Stimulated activated CD8-positive, alpha-beta memory T cell treated with anti-CD3 and anti-CD28 coated beads, Interleukin-2, amount 100 ng/mL, for 48 hours (primary cell): ENCODE measurements at regions not wholly inside any gene's neighbourhood (a gene's known extent, or its start where the extent isn't known, plus 50 kb on each side); places are given as distances from the start of the nearest gene placed in this dataset.

ENCODE experiments used
- DNase-seq, 2 donors: peaks; one replicate each; pipeline ENCODE4 v3.0.0-alpha.2; 2020; ENCODE audit warnings: low read depth in 2 of 2

DNA sequence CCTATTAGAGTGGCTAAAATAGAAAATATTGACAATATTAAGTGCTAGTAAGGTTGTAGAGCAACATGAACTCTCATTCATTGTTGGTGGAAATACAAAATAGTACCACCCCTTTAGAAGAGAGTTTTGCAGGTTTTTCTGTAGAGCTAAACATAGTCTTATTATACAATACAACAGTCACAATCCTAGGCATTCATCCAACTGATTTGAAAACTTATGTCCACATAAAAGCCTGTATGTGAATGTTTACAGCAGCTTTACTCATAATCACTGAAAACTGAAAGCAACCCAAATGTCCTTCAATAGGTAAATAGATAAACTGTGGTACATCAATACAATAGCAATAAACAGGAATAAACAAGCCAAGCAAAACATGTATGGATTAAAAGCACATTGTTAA, 127.2 kb upstream of the PRNP start:
- no peak for DNase-seq

DNA sequence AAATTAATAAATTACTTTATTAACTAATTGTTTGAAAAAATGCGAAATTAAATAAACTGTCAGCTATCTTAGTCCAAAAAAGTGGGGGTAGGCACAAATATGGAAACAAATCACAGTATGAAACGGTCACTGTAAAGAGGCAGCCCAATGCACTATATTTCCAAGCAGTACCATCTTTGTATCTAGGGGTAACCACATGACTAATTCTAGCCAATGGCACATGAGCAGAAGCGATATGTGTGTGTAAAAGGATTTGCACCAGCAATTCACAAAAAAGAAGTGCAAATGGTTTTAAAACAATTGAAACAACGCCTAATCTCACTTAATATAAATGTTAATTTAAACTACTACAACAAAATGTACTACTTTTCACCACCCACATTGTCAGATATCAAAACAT, 129.5 kb upstream of the PRNP start:
- no peak for DNase-seq

DNA sequence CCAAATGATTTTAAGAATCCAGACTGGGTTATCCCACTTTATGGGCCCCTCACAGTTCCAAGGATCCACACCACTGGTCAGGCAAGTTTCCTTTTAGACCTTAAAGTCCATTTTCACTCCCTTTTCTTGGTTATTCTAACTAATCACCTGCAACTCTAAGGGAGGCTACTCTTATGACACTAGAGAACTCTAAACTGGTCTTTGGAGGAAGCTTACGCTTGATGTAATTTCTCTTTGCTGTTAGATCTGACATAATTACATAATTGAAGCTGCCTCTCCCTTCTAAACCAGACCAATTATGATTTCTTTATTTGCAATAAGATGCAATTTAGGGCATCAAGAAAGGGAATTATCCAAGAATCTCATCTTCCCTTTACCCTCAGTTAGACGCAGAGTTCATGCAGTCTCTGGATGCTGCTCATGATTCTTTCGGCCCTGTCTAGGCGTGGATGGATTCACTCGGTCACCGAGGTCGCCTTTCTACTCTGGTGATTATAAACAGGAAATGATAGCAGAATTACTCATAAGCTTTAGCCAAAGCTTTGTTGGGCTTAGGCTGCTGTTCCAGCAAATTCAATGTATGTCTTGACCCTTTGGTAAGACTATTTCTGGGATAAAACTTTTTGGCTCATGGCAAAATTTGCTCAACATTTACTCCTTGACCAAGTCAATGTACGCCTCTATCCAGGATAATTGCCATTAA, 130.9 kb upstream of the PRNP start:
- DNase-seq: no peak

DNA sequence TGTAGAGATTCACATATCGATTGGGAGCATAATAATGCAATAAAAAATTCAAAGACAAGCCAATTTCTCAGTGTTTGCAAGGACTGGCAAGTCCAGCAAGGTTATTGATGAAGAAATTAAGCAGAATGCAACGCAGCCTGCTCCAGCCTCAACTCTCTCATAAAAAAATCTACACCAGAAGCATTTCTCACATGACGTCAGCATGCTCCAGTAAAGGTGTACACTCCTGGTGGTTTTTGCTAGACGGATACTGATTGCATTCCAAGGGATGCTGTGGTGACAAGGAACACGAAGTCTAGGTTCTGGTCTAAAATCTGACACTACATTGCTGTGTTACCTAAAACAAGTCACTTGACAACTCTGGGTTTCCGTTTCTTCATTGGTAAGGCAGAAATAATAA, 131.9 kb upstream of the PRNP start:
- DNase-seq: no peak

DNA sequence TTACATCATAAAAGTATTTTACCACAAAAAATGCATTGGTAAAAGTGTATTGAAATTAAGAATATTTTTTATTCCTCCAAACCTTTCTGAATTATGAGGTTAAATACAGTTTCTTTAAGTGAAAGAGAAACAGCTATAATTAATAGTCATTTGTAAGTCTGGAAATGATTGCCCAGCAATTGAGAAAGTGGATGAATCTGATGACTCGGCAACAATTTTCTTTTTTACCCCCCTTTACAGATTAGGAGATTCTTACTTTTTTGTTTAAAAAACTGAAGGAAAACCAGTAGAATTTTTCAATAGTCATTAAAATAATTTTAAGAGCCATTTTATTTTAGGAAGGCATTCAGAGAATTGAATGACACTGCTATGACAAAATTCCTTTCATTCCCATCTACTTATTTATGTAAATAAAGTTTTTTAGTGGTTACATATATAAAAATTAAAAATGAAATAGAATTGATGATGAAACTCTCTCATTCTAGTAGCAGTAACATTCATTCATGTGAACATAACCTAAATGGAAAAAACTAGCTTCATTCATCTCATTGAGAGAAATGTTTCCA, 134.1 kb upstream of the PRNP start:
- DNase-seq: no peak

DNA sequence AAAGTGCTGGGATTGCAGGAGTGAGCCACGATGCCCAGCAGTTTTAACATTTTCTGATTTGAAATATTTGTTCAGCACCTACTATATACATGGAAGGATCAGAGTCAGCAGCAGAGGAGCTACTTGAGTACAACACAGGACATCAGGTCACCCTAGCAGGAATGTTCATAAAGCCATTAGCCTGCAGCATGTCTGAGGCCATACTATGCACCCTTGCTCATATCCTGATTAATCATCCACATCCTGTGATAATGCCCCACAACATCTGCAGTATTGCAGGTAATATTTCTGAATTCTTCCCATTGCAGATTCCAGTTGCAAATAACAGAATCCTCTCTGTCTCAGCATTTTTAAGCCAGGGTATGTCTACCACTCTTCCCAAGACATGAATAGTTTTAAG, 135.5 kb upstream of the PRNP start:
- DNase-seq: no peak

DNA sequence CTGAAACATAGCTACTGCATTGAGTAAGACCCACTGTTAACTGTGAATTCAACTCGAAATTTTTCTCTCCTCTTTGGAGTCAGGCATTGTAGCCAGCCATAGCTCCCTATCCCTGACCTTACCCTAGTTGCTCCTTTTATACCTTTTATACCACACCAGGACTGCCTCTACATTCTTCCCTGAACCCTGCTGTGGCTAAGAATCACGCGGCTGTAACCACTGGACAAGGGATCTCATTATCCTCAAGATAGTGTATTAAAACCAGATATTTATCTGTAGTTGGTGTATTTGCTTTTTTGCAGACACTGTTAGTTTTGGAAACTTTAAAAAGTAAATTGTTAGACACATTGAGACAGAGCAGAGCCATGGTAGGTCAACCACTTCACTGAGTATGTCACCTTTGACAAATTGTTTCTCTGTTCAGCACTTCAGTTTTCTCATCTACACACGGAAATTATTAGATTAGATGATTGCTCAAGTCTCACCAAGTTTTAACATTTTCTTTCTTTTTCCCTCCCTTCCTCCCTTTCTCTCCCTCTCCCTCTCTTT, 136.5 kb upstream of the PRNP start:
- DNase-seq: no peak

DNA sequence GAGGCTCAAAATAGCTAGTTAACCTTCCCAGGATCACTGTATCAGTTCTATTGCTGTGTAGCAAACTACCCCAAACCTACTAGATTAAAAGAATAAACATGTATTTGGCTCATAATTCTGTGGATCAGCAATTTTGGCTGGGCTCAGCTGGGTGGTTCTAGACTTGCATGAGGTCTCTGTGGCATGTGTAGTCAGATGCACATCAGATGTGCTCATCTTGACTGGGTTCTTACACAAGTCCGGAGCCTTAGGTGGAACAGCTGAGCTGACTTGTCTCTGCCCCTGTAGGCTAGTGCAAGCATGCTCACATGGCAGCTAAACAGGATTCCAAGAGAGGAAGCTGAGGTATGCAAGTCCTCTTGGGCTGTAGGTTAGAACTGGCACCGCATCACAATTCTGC, 137.7 kb upstream of the PRNP start:
- DNase-seq: no peak

DNA sequence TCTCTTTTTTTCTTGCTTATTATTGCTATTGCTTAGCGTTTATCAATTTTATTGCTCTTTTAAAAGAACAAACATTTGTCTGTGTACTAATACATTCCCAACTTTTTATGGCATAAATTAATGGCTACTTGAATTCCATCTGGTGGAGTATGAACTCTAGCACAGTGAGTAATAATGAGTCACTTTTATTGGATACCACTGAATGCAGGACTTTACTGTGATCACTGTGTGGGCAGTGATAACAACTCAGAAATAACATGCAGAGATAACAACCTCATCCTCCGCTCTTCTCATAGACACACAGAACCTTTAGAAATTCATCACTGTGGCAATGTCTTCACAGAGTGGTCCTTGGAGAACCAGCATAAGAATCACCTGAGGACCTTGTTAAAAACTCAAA, 139.5 kb upstream of the PRNP start:
- no peak for DNase-seq

DNA sequence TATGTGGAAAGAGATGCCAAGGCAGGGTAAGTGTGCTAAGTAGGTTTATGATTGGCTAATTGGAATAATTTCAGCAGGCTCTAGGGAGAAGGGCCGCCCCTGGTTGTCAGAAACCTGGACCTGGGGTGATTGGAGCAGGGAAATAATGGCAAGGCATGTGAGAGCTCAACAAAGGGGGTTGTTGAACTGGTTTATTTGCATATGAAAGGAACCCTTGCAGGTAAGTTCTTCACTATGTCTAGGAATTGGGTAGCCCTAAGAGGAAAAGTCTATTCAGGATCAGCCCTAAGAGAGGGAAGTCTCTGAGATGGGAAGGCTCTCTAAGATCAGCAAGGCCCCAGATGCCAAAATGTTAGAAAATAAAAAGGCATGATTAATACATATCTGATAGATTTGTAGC, 139.9 kb upstream of the PRNP start:
- DNase-seq: no peak

DNA sequence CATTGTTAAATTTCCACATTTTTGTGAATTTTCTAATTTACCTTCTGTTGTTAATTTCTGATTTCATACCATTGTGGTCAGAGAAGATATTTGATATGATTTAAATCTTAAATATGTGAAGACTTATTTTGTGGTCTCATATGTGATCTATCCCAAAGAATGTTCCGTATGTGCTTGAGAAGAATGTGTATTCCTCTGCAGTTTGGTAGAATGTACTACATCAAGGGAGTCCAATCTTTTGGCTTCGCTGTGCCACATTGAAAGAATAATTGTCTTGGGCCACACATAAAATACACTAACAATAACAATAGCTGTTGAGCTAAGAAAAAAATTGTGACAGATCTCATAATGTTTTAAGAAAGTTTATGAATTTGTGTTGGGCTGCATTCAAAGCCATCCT, 140.7 kb upstream of the PRNP start:
- no peak for DNase-seq

DNA sequence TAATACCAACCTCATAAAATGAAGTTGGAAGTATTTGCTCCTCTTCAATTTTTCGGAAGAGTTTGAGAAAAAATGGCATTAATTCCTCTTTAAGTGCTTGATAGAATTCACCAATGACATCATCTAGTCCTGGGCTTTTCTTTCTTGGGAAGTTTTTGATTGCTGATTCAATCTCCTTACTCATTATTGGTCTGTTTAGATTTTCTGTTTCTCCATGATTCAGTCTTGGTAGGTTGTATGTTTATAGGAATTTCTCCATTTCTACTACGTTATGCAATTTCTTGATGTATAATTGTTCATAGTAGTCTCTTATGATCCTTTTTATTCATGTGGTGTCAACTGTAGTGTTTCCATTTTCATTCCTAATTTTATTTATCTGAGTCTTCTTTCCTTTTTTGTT, 141.5 kb upstream of the PRNP start:
- no peak for DNase-seq

DNA sequence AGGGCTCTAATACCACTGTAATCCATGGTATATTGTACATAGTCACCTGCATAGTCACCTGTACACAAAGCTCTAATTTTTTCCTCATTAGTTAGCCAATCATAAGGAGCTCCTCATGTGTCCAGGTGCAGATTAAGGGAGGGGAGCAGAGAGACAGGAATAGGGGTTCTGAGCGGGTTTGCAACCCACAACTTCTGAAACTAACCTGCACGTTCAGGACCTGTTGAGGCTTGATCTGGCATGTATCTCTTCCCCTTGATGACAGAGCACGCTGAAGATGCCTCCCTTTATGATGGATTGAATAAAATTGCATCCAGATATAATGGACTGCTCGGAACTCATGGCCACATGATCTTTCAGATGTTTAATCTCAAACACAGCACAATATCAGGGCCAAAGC, 144.0 kb upstream of the PRNP start:
- no peak for DNase-seq

DNA sequence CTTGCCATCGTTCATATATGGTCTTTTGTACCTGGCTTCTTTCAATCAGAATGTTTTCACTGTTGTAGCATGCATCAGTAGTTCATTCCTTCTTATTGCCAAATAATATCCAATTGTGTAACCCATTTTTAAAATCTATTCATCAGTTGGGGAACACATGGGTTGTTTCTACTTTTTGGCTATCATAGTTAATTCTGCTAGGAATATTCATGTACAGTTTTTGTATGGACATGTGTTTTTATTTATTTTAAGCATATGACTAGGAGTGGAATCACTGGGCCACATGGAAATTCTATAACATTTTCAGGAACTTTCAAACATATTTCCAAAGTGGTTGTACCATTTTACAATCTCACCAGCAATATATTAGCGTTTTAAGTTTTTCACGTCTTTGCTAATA, 151.9 kb upstream of the PRNP start:
- no peak for DNase-seq

DNA sequence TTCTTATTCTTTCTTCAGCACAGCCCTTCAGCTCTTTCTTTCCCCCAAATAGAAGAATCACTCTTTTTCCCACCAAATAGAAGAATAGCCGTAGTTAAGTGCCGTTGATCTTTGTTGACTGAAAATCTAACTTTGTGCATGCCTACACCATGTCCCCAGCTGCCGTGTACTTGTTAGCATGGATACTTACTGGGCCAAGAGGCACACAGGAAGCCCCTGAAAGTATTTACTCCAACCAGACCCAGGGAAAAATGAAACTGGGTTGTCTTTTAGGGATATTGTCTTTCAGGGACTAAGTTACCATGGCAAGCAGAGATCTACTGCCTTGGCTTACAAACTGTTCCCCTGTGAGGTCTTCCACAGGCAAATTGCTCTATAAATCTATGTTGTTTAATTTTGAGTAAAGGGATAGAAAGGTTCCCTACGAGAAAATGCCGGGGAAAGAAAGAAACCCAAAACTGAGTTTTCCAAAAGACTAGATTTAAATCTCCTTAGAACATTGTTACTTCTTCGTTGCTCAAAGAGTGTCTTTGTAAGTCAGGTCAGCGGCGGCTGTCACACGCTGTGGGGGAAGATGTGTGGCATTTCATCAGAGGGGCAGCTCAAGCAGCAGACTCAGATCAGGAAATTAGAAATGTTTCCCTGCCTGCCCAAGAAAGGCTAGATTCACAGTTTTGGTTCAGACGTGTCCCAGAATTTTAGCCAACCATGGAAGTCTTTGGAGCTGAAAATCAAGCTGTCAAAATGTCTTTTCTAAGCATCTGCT, 152.7 kb upstream of the PRNP start:
- no peak for DNase-seq

DNA sequence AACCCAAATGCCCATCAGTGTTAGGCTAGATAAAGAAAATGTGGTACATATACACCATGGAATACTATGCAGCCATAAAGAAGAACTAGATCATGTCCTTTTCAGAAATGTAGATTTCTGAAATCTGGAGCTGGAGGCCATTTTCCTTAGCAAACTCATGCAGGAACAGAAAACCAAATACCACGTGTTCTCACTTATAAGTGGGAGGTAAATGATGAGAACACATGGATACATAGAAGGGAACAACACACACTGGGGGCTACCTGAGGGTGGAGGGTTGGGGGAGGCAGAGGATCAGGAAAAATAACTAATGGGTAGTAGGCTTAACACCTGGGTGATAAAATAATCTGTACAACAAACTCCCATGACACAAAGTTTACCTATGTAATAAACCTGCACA, 153.5 kb upstream of the PRNP start:
- DNase-seq: no peak

DNA sequence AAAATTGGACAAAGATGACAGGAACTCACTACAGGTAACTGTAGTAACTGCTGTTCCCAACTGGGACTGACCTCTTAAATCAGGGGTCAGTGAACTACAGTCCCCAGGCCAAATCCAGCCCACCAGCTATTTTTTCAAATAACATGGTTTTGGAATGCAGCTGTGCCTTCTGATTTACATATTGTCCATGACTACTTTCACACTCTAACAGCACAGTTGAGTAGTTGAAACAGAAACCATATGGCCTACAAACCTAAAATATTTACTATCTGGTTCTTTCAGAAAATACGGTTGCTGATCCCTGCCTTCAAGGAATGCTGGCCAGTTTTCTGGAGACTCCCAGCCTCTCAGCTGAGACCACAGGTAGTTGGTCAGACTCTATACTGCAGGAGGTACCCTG, 161.5 kb upstream of the PRNP start:
- DNase-seq: no peak

DNA sequence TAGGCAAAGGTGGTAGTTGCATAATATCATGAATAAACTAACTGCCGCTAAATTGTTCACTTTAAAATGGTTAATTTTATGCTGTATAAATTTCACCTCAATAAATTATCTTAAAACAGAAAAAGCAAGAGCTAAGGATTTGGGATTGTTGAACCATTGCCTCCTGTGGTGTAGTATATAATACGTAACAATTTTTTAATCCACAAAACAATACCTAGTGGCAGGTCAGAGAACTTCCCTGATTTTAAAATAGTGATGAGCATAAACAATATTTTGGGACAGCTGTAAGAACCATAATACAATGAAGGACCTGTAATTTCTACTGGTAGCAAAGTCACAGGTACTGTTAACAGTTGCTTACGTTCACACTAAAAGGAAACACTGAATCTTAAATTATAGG, 161.9 kb upstream of the PRNP start:
- no peak for DNase-seq

DNA sequence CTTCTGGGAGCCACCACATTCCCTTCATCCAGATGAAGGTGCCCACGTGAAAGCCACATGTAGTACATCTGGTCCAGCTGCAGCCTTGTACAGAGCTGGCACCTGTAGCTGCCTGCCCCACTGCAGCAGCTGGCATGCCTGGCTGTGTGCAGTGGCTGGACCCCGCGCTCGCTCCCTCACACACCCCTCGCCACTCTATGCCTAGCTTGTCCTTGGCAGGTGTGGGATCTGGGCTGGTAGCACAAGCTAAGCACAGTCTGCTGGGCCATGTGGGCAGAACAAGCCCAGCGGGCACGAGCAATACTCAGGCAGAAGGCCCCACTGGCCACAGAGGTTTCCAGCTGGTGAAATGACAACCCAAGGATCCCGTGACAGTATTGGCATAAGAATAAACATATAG, 163.9 kb upstream of the PRNP start:
- no peak for DNase-seq

DNA sequence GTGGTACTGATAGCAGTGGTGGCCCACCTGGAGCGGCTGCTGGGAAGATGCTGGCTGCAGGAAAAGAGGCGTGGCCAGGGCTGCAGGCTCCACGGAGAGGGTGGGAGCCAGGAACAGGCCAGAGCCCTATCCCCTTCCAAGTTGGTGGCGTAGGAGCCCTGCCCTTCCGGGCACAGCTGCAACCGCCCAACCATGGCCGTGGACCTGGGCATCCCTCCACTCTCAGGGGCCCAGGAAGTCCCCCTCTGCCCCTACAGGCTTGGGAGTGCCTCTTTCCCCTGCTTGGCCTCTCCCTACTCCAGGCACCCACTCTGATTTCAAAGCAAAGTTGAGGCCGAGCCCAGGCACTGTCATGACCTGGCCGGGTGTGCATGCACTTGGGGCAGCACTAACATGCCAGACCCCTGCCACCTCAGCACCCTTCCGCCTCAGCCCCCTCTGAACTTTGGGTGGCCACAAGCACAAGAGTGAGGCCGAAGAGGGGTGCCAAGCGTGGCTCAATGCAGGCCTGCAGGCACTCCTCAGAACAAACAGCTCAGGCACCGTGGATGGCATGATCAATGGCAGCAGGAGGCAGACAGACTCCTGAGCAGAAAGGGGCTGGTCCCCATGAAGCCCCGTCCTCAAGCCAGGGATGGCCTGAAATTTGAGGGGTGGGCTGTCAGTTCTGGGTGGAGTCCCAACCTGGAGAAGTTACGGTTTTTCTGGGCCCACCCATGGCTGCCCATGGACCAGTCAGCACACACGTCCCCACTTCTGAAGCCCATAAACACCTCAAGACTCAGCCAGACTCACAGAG, 164.9 kb upstream of the PRNP start:
- DNase-seq: no peak

DNA sequence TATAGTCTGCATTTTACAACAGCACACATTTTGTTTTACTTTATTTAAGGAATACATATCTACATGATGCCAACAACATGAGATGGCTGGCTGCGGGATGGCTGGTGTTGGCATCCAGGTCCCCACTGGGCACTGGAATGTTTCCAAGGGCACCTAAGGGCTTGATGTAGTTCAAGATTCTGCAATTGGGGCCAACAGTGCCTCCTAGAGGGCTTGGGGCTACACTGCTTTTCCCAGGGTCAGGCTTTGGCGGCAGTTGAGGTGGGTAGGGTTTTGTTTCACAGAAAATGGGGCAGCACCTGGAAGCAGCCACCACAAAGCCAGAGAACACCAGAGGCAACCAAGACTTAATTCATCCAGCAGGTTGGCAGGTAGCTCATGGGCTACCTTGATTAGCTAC, 166.7 kb upstream of the PRNP start:
- peak in 1 of 2 donors; percentile 3 for DNase-seq

DNA sequence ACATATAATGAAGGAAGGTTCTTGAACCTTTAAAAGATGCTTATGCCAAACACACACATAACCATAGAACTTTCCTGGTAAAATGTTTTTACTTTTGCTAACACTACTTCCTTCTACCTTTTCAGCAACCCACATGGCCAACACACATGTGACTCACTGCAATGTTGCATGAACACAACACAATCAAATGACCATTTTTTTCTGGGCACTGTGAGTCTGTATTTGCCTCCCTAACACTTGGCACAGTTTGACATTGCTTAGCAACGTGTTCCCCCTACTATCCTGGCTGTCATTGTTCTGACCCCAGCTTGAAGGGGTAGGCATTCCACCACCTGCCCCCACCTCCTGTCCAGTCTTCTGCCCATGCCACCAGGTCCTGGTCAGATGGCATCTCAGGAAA, 169.4 kb upstream of the PRNP start:
- no peak for DNase-seq
